ENCODE measurements at regions not wholly inside any gene's neighbourhood (a gene's known extent, or its start where the extent isn't known, plus 50 kb on each side); places are given as distances from the start of the nearest gene placed in this dataset.

DNA sequence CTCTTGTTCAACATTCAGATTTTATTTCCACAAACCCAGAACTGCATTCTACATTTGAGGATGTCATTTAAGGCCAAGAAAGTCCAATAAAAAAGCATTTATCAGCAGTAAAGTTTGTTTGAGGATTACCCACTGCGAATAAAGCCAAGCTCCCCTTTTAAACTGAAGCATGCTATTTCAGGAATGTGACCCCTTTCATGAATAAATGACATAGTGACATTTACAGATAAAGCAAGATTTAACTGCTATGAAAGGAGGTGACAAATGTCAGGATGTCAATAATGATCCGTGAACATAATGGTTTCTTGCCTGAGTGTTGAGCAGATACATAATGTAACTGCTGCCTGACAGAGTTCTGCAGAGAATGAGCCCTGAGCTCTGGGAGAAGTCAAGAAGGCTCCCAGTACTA, 146.3 kb downstream of the TDRD15 start:
- no peak for TF ChIP-seq POLR2A (IDR thresholded peaks at IDR 0.05)
- TF ChIP-seq, protein P1, sequence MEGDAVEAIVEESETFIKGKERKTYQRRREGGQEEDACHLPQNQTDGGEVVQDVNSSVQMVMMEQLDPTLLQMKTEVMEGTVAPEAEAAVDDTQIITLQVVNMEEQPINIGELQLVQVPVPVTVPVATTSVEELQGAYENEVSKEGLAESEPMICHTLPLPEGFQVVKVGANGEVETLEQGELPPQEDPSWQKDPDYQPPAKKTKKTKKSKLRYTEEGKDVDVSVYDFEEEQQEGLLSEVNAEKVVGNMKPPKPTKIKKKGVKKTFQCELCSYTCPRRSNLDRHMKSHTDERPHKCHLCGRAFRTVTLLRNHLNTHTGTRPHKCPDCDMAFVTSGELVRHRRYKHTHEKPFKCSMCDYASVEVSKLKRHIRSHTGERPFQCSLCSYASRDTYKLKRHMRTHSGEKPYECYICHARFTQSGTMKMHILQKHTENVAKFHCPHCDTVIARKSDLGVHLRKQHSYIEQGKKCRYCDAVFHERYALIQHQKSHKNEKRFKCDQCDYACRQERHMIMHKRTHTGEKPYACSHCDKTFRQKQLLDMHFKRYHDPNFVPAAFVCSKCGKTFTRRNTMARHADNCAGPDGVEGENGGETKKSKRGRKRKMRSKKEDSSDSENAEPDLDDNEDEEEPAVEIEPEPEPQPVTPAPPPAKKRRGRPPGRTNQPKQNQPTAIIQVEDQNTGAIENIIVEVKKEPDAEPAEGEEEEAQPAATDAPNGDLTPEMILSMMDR (IDR thresholded peaks at IDR 0.05) = no peak

All from heart left ventricle (tissue), 13 donors.